GM23338 (cell line): ENCODE measurements at regions not wholly inside any gene's neighbourhood (a gene's known extent, or its start where the extent isn't known, plus 50 kb on each side); places are given as distances from the start of the nearest gene placed in this dataset.

Experiments
- ATAC-seq: fragments of 200-7000 bp; cut with Tn5 transposase; 3 replicates; pipeline ENCODE4 v1.9.1; 2020
- DNase-seq: peaks from one replicate; pipeline ENCODE4 v3.0.0-alpha.2; 2015; ENCODE audit warnings: low spot score
- H2AFZ ChIP-seq: fragments of 200-600 bp; sonication (generic); 2 replicates; pipeline ENCODE4 v1.8.0; 2016; ENCODE audit warnings: antibody characterized with exemption, mild to moderate bottlenecking, moderate library complexity
- H3F3A ChIP-seq: fragments of 200-600 bp; sonication (generic); replicated peaks from 2 replicates; pipeline ENCODE4 v1.8.0; 2017; ENCODE audit warnings: antibody characterized with exemption, mixed run types, low read depth
- H3K27ac ChIP-seq: fragments of 200-600 bp; sonication (generic); 2 replicates; pipeline ENCODE4 v1.6.1; 2016; ENCODE audit warnings: low read depth
- H3K27me3 ChIP-seq: fragments of 200-600 bp; sonication (generic); 2 replicates; pipeline ENCODE4 v1.8.0; 2016; ENCODE audit warnings: mild to moderate bottlenecking, mixed run types, moderate library complexity; ENCODE audit not compliant: insufficient read depth
- H3K36me3 ChIP-seq: fragments of 200-600 bp; sonication (generic); 2 replicates; pipeline ENCODE4 v1.8.0; 2016; ENCODE audit warnings: mild to moderate bottlenecking; ENCODE audit not compliant: insufficient read depth
- H3K4me1 ChIP-seq: fragments of 200-600 bp; sonication (generic); 2 replicates; pipeline ENCODE4 v1.8.0; 2016; ENCODE audit warnings: mild to moderate bottlenecking, moderate library complexity; ENCODE audit not compliant: insufficient read depth
- H3K4me2 ChIP-seq: fragments of 200-600 bp; sonication (generic); 2 replicates; pipeline ENCODE4 v1.7.1; 2017; ENCODE audit warnings: mixed run types
- H3K4me3 ChIP-seq: fragments of 200-600 bp; sonication (generic); 2 replicates; pipeline ENCODE4 v1.6.1; 2016; ENCODE audit warnings: mixed run types
- H3K79me2 ChIP-seq: fragments of 200-600 bp; sonication (generic); replicated peaks from 2 replicates; pipeline ENCODE4 v1.8.0; 2017; ENCODE audit warnings: mild to moderate bottlenecking; ENCODE audit not compliant: insufficient read depth
- H3K9me2 ChIP-seq: fragments of 200-600 bp; sonication (generic); 2 replicates; pipeline ENCODE4 v1.8.0; 2017; ENCODE audit not compliant: insufficient read depth
- H4K20me1 ChIP-seq: fragments of 200-600 bp; sonication (generic); replicated peaks from 2 replicates; pipeline ENCODE4 v1.8.0; 2017; ENCODE audit warnings: mild to moderate bottlenecking; ENCODE audit not compliant: insufficient read depth
- H3K27ac Mint-ChIP-seq: 2 replicates; pipeline ENCODE4 v1.8.0; 2020; ENCODE audit warnings: inconsistent platforms, mild to moderate bottlenecking, moderate library complexity, mixed read lengths
- H3K27me3 Mint-ChIP-seq: 3 replicates; pipeline ENCODE4 v1.8.0; 2022; ENCODE audit warnings: low read depth, mild to moderate bottlenecking, moderate library complexity, mixed read lengths, inconsistent platforms; ENCODE audit not compliant: insufficient read depth, poor library complexity
- H3K36me3 Mint-ChIP-seq: 3 replicates; pipeline ENCODE4 v1.8.0; 2021; ENCODE audit warnings: low read depth, mild to moderate bottlenecking, inconsistent platforms, moderate library complexity, mixed read lengths
- H3K4me1 Mint-ChIP-seq: 3 replicates; pipeline ENCODE4 v1.8.0; 2020; ENCODE audit warnings: mild to moderate bottlenecking, inconsistent platforms, mixed read lengths
- H3K4me3 Mint-ChIP-seq: 3 replicates; pipeline ENCODE4 v1.8.0; 2021; ENCODE audit warnings: moderate library complexity, mild to moderate bottlenecking, inconsistent platforms, mixed read lengths
- H3K9me3 Mint-ChIP-seq: 3 replicates; pipeline ENCODE4 v1.8.0; 2020; ENCODE audit warnings: moderate library complexity, mild to moderate bottlenecking, inconsistent platforms, mixed read lengths
- CREB1 ChIP-seq: fragments of 250-450 bp; sonication (Bioruptor Pico); IDR thresholded peaks from 2 replicates; pipeline ENCODE4 v1.5.0; 2020; ENCODE audit warnings: low read depth, mild to moderate bottlenecking, moderate library complexity
- CTCF ChIP-seq, 2 experiments: fragments of 200-600 bp in 1 of 2; sonication (generic) in 1 of 2; conservative IDR thresholded peaks; 2 replicates each; pipeline versions ENCODE4 v1.5.1 to v1.6.1; 2016 to 2017; ENCODE audit warnings: antibody characterized with exemption in 2 of 2, low read depth in 2 of 2, mild to moderate bottlenecking in 2 of 2, moderate library complexity in 1 of 2
- ETS1 ChIP-seq: IDR thresholded peaks from 2 replicates; pipeline ENCODE4 v1.6.1; 2016; ENCODE audit warnings: antibody characterized with exemption
- EZH2 ChIP-seq: fragments of 200-600 bp; sonication (generic); IDR thresholded peaks from one replicate; pipeline ENCODE4 v1.8.0; 2017; ENCODE audit warnings: antibody characterized with exemption, mild to moderate bottlenecking, low read depth; ENCODE audit not compliant: unreplicated experiment
- EZH2phosphoT487 ChIP-seq: fragments of 200-600 bp; sonication (generic); IDR thresholded peaks from one replicate; pipeline ENCODE4 v1.8.1; 2018; ENCODE audit warnings: antibody characterized with exemption; ENCODE audit not compliant: unreplicated experiment
- JUNB ChIP-seq: IDR thresholded peaks from one replicate; pipeline ENCODE4 v1.6.1; 2016; ENCODE audit warnings: antibody characterized with exemption; ENCODE audit not compliant: unreplicated experiment
- NANOG ChIP-seq: IDR thresholded peaks from 2 replicates; pipeline ENCODE4 v1.6.1; 2016; ENCODE audit warnings: antibody characterized with exemption, borderline replicate concordance
- POLR2AphosphoS5 ChIP-seq: IDR thresholded peaks from 2 replicates; pipeline ENCODE4 v1.6.1; 2016; ENCODE audit warnings: antibody characterized with exemption, low read depth
- REST ChIP-seq: IDR thresholded peaks from one replicate; pipeline ENCODE4 v1.6.1; 2018; ENCODE audit warnings: antibody characterized with exemption; ENCODE audit not compliant: unreplicated experiment
- STAT1 ChIP-seq: IDR thresholded peaks from one replicate; pipeline ENCODE4 v1.6.1; 2016; ENCODE audit warnings: antibody characterized with exemption; ENCODE audit not compliant: unreplicated experiment
- ZNF114 ChIP-seq: fragments of 250-450 bp; sonication (Bioruptor Pico); IDR thresholded peaks from 2 replicates; pipeline ENCODE4 v1.5.0; 2020; ENCODE audit warnings: mild to moderate bottlenecking, moderate library complexity
- ZNF331 ChIP-seq: fragments of 250-450 bp; sonication (Bioruptor Pico); IDR thresholded peaks from 2 replicates; pipeline ENCODE4 v1.5.0; 2020; ENCODE audit warnings: low read depth, mild to moderate bottlenecking, moderate library complexity
- ZNF462 ChIP-seq: fragments of 250-450 bp; sonication (Bioruptor Pico); IDR thresholded peaks from 2 replicates; pipeline ENCODE4 v1.5.0; 2020; ENCODE audit warnings: mild to moderate bottlenecking, moderate library complexity

- Histone ChIP-seq H3K4me1 (peaks cover 8% of the 10 kb centered on the region; the same call in 1 of the 2 replicates), H3K27me3 (no peaks in the 10 kb centered on the region), H3K4me2 (no peak overlapping the region), H3K27ac (peak overlapping the region; percentile 13), H3F3A (no peaks in the 10 kb centered on the region), H3K79me2 (no peaks in the 10 kb centered on the region), H3K9me2 (no peaks in the 10 kb centered on the region), H4K20me1 (no peaks in the 10 kb centered on the region), H3K36me3 (no peaks in the 10 kb centered on the region), H3K4me3 (no peak overlapping the region), H2AFZ (peak overlapping the region; percentile 86)
- TF ChIP-seq CTCF (conservative IDR thresholded peaks at IDR 0.05; ENCODE audit: low read depth in 2 of 2) = no peak
- no peak for TF ChIP-seq POLR2AphosphoS5
- TF ChIP-seq STAT1 = no peak
- no peak for TF ChIP-seq EZH2
- TF ChIP-seq JUNB = no peak
- no peak for TF ChIP-seq ZNF331
- TF ChIP-seq EZH2phosphoT487 = no peak
- no peak for TF ChIP-seq ETS1
- TF ChIP-seq ZNF114 (CRISPR knock-in tag) = no peak
- TF ChIP-seq CREB1 (CRISPR knock-in tag) = no peak
- no peak for TF ChIP-seq ZNF462 (CRISPR knock-in tag)
- no peak for TF ChIP-seq NANOG
- TF ChIP-seq REST = no peak
- Mint-ChIP-seq H3K4me3 (no peak overlapping the region), H3K27ac (no peak overlapping the region), H3K36me3 (no peaks in the 10 kb centered on the region), H3K4me1 (peaks cover 6% of the 10 kb centered on the region; the same call in 2 of the 3 replicates), H3K27me3 (no peaks in the 10 kb centered on the region), H3K9me3 (no peaks in the 10 kb centered on the region)
- peak; percentile 21 for DNase-seq
- ATAC-seq = peak; percentile 73
Measured at GRCh38 chr5:90112033-90112692, 297.4 kb downstream of the CETN3 start.
